NOMO-1 treated with DMSO at 0.1 percent for 48 hours (cell line): ENCODE measurements at regions not wholly inside any gene's neighbourhood (a gene's known extent, or its start where the extent isn't known, plus 50 kb on each side); places are given as distances from the start of the nearest gene placed in this dataset.
"Not testable (repeated sequence)": the region's sequence is repeated elsewhere in the genome, so short reads cannot be mapped to it uniquely, and the experiment has no call there.

Source experiments
- DNase-seq: peaks from one replicate; lab custom pipeline; 2025; ENCODE audit not compliant: unreplicated experiment; lab: John Stamatoyannopoulos, UW

- DNase-seq: no peak
Measured at GRCh38 chr2:66317268-66317890, 117.5 kb upstream of the MEIS1 start.

GRCh38 chr2:66306483-66306882 lies 128.4 kb upstream of the MEIS1 start:
- no peak for DNase-seq

GRCh38 chr2:66305718-66306117 lies 129.2 kb upstream of the MEIS1 start:
- DNase-seq: no peak

- no peak for DNase-seq
Measured at GRCh38 chr2:66303471-66303870, 131.5 kb upstream of the MEIS1 start.

DNA sequence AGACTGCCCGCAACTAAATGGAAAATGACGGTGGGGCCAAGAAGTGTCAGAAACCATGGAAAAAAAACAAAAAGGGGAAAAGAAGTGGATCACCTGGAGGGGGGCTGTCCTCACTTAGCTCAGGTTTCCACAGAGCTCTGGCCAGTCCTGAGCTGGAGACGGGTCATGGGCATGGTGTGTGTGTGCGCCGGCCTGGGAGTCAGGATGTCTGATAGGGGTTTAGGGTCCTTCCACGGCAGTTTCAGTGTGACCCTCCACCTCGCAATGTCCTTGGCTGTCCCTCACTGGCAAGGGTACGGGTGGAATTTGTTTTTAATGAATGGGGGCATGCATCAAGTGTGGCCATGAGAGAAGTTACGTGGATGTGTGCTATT lies 133.2 kb upstream of the MEIS1 start:
- no peak for DNase-seq

GRCh38 chr2:66301022-66301766 lies 133.7 kb upstream of the MEIS1 start:
- DNase-seq: no peak

DNA sequence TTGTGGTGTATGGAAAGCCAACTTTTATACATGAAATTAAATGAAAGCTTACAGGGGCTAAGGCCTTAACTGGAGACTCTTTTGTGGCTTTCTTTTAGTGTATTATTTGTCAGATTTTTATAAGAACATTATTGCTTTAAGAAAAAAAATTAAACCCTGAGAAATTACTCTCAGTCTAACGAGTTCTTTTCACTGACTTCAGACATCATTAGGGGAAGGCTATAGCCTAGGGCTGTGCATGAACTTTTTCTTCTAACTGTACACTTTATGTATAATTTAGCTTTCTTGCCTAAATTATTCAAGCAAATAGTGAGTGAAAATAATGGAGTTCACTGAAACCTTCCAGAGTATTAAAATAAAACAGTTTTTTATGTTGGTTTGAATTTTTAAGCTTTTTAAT lies 151.1 kb upstream of the MEIS1 start:
- DNase-seq: no peak

DNA sequence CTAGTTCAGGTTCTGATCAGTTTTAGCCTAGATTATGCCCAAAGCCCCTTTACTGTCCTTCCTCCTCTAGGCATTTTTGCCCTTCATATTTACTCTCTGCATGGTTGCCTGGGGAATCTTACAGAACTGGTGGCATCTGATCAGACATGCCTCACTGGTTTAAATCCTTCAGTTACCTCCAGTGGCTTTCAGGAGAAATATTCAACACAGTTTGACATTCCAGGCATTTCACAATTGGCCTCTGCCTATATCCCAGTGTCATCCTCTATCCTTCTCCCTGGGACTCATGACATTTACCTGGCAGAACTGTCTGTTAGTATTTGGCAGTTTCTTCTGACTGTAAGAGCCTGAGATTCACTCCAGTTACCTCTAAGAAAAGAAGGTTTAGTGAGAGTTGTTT lies 152.9 kb upstream of the MEIS1 start:
- no peak for DNase-seq

DNA sequence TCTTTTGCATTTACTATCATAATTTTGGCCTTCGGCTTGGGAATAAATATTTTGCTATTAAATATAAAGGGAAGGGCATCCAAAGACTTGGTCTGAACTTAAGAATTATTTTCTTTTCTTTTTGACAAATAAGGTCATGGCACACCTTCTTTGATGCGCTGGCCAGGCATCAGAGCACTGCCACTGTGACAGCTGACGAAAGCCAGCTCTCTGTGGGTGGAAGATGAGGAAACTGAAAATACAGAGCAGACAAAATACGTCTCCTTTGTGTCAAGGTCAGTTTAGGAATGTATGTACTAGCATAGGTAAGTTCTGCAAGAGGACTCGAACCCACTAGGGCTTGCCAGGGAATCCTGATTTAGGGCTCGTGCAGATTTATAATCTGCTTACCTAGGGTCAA lies 155.9 kb upstream of the MEIS1 start:
- DNase-seq: no peak

DNA sequence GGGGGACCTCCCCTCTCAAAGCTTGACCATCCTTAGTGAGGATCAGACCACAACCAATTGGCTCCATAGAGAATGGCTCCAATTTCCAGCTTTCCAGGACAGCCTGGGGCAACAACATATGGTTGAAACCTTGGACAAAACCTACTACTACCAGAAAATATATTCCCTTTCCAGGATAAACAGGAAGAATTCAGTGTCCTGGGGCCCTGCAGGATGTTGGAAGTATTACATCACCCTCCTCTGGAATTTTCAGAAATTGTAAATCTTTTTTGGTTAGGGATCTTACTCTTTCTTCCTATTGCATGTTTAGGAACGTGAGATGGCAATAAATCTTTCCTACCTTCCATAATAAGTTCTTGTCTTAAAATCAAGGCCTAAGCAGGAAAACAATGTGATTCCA lies 158.9 kb upstream of the MEIS1 start:
- no peak for DNase-seq

DNA sequence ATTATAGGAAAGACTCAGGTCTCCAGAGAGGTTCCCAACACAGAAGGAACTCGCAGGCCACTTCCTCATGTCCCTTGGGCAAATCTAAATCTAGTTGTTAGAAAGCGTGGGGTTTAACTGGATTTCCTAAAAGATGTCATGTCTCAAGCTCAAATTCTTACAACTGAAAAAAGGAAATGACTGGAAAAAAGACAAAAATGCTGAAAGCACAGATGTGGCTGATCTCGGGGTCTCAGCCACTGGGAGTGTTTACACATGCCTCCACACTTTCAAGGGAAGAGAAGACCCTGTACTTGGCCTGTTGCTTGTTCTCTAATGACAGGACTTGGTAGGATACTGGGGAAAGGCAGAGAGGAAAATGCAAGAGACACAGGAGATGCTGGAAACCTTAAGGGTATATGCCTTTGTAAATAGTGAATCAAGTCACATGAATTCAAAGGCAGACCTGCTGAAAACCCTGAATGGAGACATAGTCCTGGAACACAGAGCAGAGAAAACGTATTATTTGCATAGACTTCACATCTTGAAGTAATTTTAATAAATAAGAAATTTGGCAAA lies 160.9 kb upstream of the MEIS1 start:
- DNase-seq: no peak

DNA sequence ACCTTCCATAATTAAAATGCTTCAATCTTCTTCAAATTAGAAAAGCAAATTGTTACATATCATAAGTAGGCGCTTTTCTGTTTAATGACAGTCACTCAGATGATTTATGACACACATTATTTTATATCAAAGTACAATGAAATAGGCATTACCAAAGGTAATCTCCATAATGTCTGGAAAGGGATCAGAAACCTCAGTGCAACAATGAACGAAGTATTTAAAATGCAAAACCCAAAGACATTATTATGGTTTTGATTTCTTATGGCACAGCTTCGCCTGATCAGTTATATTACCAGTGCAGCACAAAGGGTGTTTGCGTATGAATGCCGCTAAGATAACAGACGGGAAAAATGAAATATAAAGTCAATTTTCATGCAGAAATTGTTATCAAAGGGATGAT lies 162.2 kb upstream of the MEIS1 start:
- DNase-seq: no peak

- DNase-seq: no peak
Measured at GRCh38 chr2:66271777-66272176, 163.1 kb upstream of the MEIS1 start.

GRCh38 chr2:66270247-66270646 lies 164.7 kb upstream of the MEIS1 start:
- DNase-seq: no peak

GRCh38 chr2:66269166-66269565 lies 165.8 kb upstream of the MEIS1 start:
- no peak for DNase-seq

DNA sequence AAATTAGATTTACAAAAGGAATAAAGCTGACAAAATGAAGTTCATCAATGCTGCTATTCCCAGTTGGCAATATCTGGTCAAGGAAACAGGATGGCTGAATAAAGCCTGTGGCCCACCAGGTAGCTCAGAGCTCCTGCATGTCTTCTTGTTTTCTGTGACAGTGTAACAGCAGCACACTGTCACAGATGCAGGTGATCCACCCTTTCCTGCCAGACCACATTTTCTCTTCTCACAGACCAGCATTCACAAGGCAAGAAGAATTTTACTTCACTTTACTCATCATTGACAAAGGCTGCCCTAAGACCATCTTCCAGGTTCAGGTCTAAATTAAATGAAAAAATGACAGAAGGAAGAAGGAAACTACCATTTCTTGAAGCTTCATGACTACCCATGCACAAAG lies 166.2 kb upstream of the MEIS1 start:
- DNase-seq: no peak

DNA sequence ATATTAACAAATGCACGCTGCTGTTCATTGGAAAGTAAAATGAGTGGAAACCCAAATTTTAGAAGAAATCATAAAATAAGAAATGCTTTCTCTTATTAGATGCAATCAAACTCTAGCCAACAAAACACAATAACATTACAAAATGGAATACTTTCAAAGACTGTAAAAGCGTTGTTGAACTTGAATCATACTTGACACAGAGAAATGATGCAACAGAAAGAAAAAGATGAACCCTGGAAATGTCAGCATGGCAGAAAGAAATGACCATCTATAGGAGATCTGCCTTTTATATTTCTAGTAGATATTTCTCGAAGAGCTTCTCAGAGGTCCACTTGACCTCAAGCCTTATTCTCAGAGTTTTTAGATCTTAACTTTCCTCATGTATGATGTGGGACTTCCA lies 170.6 kb upstream of the MEIS1 start:
- no peak for DNase-seq

DNA sequence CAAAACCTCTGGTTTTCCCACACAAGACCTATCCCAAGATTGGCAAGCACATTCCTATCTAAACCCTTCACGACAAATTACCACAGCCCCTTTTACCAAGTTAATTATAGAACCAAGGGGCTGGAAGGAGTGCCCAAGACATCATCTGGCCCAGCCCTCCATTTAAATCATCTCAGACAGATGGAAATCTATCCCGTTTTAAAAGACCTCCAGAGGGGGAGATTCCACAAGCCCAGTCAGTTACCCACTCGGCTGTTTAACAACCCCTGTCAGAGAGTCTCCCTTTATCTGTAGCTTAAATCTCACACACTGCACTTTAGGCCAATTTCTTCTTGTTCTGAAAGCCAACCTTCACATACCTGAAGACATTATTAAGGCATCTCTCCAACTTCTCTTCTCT lies 179.1 kb upstream of the MEIS1 start:
- DNase-seq: no peak

DNA sequence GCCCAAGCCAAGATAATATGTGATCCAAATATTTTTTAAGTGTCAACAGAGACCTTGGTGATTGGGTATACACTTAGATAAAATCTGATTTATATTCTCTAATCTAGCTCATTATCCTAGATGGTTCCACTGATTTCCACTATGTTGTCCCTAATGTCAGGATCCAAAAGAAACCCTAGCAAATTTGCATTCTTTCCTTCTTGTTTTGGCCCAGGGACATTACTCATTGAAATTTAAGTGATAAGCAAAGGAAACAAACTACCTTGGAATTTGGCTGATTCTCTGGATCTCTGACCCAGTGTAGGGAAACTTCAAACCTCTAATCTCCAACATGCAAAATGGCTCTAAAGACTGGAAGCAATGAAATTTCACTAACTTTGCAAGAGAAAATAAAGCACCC lies 179.8 kb upstream of the MEIS1 start:
- DNase-seq: no peak

- no peak for DNase-seq
Measured at GRCh38 chr2:66253066-66253465, 181.9 kb upstream of the MEIS1 start.

DNA sequence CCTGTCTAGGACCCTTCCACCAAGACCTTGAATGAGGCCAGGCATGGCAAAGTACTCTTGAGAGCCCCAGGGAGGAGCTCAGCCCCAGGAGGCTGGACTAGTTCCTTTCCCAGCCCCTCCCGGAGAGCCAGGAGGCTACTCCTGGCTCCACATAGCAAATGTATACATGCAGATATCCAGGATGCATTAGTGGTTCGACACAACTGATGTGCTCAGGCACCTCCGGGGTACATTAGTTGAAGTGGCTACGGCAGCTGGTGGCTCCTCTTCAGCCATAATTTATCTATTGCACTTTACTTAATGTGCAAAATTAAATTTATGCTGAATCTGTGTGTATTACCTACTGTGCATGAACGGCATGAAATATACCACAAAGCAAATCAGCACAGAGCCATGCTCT lies 182.8 kb upstream of the MEIS1 start:
- no peak for DNase-seq

DNA sequence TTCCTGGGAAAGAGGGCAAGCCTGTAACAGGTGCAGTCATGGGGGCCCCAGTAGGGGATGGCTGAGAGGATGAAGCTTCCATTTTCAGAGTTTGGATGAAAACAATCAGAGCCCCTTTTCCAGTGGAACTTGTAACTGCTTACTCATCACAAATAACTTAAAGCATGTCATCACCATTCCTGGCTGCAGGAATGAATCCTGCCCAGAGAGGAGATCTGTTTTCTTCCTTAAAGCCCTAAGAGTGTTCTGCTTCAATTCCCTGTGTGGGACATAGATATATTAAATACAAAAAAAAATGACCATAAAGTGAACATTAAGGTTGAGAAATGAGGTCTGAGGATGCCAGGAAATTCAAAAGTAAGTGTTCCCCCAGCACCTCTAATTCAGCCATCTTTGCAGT lies 183.4 kb upstream of the MEIS1 start:
- no peak for DNase-seq

DNA sequence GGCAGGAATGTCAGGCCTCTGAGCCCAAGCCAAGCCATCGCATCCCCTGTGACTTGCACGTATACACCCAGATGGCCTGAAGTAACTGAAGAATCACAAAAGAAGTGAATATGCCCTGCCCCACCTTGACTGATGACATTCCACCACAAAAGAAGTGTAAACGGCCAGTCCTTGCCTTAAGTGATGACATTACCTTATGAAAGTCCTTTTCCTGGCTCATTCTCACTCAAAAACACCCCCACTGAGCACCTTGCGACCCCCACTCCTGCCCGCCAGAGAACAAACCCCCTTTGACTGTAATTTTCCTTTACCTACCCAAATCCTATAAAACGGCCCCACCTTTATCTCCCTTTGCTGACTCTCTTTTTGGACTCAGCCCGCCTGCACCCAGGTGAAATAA lies 185.8 kb upstream of the MEIS1 start:
- not testable (repeated sequence) for DNase-seq
